ENCODE measurements at regions not wholly inside any gene's neighbourhood (a gene's known extent, or its start where the extent isn't known, plus 50 kb on each side); places are given as distances from the start of the nearest gene placed in this dataset.

DNA sequence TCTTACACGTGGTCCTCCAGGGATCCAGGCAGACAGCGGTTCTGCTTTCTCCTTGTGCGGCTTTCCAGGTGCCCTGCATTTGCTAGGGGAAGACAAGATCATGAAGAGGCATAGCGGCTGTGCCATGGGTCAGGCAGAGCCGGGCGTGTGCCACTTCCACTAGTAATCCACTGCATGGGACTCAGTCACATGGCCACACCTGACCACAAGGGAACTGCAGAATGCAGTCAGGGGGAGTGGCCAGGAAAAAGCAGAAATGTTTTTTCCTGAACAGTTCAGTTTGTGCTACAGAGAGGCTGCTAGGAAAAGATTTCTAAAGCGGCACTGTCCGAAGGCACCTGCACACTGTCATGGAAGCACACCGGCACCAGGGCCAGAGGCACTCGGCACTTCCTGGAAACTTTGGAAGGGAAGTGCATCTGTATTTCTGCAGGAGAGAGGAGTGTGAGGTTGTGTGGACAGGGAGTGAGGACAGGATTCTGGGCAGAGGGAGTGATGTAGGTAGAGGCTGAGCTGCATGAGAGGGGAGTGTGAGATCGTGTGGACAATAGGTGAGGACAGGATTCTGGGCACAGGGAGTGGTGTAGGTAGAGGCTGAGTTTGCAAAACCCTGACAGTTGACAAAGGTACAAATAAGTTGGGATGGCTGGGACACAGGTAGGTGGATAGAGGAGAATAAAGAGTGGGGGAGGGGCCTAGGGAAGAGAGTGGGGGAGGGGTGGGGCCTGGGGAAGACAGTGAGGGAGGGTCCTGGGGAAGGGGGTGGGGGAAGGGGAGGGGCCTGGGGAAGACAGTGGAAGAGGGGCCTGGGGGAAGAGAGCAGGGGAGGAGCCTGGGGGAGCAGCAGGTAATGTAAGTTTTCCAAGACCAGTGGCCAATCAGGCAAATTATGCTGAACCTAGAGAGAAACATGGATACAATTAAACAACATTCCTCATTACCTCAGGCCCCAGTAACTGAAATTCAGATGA is 1436.3 kb downstream of the TBC1D22A start:
- no peak for DNase-seq

DNA sequence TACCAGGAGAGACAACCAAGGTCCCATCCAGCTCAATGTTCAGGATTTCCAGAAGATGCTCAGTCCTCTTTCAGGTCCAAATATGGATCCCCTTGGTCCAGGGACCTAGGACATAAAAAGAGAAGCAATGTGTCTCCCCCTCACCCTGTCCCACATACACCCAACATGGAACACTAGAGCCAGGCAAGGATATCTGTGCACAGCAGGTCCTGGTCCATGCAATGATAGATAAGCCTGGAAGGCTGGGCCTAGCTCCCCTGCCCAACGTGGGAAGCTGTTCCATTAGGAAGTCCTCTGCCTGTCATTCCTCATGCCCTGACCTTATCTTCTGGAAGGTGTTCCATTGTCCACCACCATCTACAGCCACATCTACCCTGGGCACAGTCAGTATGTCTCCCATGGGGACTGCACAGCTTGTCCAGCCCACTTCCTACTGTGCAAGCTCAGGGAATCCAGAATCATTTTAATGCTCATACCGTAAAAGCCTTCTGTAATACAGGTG is 1434.8 kb downstream of the TBC1D22A start:
- DNase-seq, result no peak

DNA sequence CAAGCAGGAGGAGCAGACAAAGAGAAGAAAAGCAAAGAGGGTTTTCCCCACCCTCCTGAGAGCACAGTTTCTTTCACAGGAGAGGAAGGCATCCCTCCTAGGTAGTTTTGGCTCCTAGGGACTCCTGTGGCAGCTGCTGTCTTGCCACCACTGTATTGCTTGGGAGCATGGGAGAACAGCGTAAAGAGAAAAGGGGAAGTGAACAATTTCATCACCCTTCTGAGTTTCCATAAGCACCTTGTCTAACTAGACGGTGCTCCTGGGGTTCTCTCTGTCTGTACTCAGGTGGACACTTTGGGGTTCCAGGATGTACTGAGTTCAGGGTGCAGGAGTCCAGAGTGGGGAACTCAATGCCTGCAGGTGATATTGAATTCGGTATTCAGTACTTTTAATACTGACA is 1430.5 kb downstream of the TBC1D22A start:
- no peak for DNase-seq

DNA sequence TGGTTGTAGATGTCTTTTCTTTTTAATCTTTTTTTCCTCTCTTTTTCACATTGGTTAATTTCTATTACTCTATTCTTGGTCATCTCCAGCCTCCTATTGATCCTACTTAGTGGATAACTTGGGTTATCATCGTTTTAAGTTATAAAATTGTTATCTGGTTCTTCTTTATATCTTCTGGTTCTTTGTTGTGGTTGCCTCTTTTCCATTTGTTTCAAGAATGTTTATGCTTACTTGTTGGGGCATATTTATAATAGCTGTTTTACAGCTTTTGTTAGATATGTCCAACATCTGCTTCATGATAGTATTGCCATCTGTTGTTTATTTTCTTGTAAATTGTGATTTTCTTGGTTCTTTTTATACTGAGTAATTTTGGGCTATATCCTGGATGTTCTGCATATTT is 1429.6 kb downstream of the TBC1D22A start:
- DNase-seq, result no peak

DNA sequence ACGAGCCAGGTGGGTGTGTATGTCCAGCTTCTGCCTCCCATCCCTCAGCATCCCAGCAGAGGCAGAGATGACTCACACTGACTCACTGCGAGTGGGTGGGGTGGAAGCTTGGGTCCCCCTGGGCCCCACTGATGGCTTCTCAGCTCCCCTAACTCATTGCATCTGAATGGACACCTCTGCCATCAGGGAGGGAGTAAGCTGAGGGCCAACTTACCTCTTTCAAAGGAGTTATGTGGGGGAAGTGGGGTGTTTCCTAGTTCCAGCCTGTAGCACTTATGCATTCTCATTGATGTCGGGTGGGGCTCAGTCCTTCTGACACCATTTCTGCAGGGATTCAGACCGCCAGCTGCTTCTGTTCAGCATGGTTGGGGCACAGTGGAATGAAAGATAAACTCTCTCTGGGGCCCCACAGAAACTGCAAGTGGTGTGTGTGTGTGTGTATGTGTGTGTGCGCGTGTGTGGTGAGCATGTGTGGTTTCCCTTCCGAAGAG is 1425.8 kb downstream of the TBC1D22A start:
- DNase-seq, result no peak

DNA sequence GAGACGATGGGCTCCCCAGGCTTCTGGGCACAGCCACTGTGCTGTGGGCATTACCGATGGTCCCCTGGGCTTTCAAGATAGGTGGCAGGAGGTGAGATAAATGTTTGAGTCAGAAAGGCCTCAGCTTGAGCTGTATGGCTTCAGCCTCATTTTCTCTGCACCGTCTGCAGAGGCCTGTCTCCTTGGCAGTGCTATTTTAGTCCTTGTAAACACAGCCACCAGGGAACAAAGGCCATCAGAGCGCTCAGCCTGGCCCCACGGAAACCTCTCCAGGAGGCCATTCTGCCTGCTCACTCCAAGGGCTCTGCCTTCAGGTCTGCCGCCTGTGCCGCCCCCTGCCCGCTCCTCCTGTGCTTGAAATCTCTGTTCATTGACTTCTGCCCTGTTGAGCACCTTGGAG is 1424.9 kb downstream of the TBC1D22A start:
- DNase-seq, result no peak

DNA sequence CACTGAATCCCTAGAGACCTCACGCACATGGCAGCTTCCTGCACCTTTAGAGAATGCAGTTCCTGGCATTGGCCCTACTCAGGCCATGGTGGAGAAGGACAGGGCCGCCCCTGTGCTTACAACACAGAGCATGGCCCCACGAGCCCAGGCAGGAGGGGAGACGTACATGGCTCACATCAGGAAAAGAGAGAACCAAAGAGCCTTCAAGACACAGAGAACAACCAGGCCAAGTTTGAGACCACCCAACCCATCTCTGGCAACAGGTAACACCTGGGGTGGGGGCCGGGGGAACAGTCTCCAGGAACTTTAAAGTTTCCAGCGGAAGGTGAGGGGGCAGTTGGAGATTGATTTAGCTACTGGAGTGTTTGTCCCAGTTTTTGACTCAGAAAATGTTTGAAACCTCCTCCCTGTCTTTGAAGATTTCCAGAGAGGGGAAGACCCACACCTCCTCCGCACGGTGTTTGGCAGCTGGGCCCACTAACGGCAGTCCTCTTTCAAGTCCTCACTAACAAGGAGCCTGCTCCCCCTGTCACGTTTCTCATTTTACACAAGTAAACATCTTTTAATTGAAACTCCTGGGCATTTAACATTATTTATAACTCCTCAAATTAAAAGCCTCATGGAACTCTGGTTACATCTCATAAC is 1423.8 kb downstream of the TBC1D22A start:
- DNase-seq, result no peak

DNA sequence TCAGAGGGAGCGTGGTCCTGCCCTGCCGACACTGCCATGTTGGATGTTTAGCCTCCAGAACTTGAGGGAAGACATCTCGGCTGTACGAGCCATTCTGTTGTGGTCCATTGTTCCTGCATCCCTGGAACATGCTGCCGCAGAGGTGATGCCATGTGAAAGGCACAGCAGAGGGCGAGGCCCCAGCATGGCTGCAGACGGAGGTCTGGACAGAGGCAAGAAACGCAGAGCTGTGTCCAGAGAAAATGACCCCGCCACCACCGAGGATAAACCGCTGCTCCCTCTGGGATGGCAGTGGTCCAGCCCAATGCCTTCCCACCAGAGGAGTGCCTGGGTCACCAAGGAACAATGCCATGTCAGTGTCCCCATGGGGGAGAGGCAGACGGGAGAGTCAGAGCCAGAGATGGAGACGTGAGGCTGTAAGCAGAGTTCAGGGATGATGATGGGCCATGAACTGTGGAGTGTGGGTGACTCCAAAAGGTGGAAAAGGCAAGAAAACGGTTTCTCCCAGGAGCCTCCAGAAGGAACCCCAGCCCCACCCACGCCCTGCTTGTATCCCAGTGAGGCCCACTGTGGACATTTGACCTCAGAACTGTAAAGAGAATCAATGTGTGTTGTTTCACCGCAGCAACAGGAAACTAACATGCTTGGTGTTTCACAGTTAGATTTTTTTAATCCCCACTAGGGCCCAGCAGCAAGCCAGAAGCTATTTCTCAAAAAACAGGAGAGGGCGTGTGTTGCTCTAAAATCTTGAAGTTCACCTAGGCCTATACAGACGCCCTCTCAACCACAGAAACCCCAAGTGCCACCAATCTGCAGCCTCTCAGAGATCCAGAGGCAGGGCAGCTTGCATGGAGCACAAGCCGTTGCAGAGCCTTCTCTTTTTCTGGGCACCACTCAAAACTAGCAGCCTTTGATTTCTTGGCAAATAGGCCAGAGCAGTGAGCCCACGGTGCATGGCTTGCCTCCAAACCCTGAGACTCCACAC is 1422.9 kb downstream of the TBC1D22A start:
- no peak for DNase-seq

DNA sequence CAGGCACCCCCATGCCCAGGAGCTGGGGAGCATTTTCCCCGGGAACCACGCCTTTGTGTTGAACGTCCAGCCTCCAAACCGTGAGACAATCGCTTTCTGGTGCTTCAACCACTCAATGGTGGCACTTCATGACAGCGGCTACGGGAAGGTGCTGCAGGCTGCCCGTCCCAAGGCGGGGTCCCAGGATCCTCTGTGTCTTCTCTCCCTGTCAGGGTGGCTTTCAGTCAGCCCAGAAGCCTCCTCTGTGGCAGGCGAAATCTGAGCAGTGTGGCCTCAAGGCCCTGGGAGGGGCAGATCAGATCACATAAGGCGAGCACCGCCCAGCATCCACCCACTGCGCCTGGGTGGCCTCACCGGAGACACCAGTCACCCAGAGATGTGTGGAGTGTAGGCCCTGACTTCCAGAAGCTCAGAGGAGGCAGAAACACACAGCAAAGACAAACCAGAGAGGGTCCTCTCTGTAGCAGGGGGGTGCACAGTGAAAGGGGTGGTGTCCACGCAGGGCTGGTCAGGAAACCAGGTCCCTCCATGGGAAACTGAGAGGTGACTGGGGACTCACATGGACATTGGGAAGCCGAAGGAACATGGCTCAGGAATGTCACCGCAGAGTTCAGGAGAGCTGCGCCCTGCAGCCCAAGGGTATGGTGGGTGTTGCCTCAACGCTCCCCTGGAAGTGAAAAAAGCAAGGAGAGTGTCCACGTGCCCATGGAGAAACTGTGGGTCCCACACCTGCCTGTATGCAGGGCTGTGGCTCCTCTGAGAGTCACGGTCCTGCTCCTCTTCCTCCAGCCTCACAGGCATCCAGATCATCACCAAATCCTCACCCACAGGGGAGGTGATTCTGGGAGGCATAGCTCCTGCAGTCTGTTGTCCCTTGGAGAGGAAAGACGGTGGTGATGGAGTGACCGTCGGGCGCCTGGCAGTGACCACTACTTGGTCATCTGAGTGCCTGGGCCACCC is 1420.7 kb downstream of the TBC1D22A start:
- DNase-seq, result no peak

DNA sequence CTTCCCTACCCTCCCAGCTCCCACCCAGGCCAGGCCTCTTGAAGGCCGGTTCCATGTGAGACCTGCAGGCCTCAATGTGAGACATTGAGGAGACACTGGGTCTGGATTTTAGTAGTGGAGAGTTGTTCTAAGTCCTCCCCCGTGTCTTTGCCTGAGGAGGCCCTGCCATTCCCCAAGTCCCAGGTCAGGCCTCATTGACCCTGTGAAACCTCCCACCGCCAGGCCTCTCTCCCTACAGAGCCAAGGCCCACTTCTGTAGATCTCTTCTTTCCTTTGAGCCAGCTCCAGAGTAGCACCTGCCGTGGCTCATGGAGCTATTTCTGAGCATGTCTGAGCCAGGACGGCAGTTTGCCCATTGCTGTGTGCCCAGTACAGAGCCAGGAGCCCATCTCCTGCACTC is 1419.6 kb downstream of the TBC1D22A start:
- no peak for DNase-seq

DNA sequence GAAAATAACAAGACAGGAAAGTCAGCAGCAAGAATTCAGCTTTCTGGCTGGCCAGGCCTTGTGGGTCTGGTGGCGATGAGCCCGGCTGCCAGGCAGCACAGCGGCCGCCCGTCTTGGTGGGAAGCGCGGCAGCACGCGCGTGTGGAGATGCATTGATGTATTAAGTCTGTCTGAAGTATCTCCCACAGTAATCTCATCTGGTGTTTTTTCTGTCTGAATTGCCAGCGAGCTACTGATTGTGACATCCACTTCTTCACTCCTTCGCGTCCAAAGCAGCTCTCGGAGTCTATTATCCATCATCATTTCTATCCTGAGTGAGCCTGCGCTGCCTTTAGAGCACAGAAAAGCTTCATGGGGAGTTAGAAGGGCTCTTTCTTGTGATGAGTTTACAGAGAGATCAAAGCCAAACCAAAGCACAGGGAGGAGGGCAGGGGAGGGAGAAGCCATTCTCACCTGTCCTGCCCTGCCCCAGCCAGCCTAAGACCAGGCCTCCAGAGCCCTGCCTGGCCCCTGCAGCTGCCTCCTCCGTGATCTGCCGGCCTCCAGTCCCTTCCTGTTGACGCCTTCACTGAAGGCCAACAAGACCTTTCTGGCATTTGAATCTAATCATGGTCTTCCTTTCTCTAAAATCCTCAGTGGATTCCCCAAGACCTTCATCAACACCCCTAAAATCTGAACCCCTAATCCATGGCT is 1419.0 kb downstream of the TBC1D22A start:
- no peak for DNase-seq

DNA sequence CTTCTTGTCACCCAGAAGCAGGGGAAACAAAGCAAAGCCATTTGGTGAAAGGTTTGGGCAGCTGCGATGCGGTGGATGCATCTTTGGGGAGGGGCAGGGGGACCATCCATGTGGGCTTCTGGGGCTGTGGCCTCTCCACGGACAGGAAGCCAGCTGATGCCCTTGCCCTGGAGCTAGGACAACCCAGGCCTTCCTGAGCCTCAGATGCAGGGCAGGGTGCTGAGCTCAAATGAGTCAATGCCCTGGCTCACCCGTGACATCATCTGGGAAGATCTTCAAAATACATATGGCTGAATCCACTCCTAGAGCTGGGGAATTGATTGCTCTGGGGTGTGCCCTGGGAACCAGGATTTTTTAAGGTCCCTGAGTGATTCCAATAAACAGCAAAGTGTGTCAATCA is 1418.2 kb downstream of the TBC1D22A start:
- peak in 1 of 51 donors; percentile 18 for DNase-seq

DNA sequence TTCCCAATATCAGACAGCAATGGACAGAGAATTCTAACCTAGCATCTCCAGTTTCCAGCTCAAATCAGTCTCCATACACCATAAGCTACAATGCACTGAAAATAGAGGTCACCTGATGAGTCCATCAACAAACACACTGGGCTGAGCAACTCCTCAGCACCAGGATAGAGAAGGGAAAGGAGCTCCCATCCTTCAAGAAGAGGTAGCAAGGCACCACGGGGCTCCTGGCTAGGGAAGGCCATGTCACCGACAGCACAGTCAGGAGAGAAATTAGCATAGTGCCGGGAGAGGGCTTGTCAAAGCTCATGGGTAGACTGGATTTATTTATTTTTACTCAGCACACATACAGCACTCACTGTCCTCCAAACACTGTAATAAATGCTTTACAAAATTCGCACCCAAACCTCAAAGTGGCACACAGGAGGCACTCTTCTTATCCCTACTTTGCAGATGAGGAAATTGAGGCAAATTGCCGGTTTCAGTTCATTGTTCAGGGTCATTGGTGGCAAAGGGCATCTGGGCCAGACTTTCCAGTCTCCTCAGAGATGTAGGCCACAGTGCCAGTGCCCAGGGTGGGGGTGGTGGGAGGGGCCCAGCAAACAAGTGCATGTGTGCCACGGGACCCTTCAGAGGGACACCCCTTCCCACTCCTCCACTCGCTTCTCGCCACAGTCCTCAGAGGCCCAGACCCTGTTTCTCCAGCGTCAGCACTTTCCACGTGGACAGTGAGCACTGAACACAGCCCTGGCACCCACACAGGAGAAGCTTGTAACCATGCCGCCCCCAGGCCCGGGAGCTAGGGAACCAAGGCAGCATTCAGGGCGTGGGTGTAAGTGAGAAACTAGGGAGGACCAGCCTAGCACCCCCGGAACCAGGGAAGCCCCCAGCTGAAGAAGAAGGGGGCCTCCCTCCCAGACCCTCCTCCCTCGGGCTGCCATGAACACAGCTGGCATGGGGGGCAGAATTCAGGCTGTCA is 1417.4 kb downstream of the TBC1D22A start:
- peak in 1 of 51 donors; percentile 17 for DNase-seq

DNA sequence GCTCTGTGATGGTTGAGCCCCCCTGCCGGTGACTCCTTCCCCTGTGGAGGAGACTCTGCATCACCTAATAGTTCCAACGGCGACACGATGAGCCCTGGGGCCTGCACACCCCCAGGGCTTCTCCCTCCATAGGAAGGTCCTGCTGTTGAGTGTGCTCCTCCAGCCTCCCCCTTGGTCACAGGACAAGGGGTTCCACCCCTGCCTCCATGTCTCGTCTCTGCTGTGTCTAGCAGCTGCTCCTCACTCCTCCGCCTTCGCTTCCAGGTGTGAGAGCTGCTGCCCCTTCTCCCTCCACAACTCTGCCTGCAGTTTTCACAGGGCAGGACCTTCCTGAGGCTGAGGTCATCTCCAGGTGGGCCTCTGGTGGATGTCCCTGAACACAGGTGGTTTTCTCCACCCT is 1416.1 kb downstream of the TBC1D22A start:
- no peak for DNase-seq

DNA sequence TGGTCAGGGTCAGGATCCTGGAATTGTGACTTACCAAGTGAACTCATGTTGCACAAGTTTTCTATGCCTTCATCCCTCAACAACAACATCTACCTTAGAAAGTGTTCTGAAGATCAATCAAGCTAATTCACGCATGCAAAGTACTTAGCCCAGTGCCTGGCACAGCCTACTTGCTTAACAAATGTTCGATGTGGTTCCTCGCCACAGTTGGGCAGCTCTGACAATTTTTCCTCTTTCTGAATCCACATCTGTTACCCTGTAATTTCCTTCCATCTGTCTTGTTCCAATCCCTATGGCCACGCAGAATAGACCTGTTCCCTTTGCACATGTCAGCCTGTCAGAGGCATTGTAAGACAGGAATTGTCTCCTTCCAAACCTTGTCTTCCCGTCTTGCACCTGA is 1415.2 kb downstream of the TBC1D22A start:
- no peak for DNase-seq

DNA sequence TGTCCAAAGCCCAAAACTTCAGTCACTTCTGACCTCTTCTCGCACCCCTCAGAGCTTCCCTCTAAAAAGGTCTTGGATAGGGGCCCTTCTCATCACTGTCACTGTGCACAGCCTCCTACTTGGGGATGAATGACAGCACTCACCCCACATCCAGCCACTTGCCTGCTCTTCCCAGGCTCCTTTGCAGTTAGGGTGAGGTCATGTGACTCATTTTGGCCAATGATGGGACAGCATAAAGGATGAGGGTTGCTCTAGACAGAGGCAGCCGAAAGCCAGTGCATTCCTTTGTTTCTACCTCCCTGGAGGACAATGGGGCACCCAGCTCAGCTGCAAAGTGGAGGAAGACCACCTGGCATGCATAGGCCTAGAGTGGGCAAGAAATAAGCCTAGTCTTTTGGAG is 1413.3 kb downstream of the TBC1D22A start:
- DNase-seq, result no peak

DNA sequence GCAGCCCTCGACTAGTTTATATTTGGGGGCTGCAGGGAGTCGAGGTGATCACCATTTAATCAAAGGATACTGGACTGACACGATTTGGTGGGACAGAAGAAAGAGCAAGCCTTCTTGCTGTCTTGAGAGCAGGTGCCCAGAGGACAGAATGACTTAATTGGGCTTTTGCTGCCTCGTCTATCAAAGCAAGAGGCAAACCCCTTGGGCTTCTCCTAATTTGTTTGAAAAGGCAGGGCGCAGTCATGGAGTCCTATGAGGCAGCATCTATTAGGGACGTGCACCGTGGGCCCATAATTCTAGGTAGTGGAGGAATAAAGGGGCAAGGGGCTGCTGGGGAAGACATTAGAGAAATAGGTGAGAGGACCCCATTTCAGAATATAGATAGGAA is 1411.3 kb downstream of the TBC1D22A start:
- no peak for DNase-seq

All from hypothalamus (tissue), 51 donors.